Caco-2 (cell line): ENCODE measurements at regions not wholly inside any gene's neighbourhood (a gene's known extent, or its start where the extent isn't known, plus 50 kb on each side); places are given as distances from the start of the nearest gene placed in this dataset.

Experiments
- BruUV-seq: library from RNA; stranded (reverse); fragments of 400-500 nt; replicated peaks from 2 replicates; lab custom pipeline; 2021; lab: Mats Ljungman, UMichigan
- CTCF ChIA-PET: fragments of 300-600 bp; sonication (Branson Sonifier 250); formaldehyde crosslinking; loops from one replicate; lab custom pipeline; 2022; ENCODE audit warnings: antibody characterized with exemption; lab: Charles Lee
- POLR2A ChIA-PET: fragments of 300-600 bp; sonication (Branson Sonifier 250); formaldehyde crosslinking; loops from one replicate; lab custom pipeline; 2022; ENCODE audit warnings: antibody characterized with exemption; lab: Charles Lee
- DNase-seq, 2 experiments: peaks; one replicate each; pipeline versions ENCODE4 v3.0.0 to v3.0.0-alpha.2; 2020 to 2022
- H3K27me3 ChIP-seq: replicated peaks from 2 replicates; pipeline ENCODE4 v1.6.0; 2011; ENCODE audit warnings: low read length; ENCODE audit not compliant: control insufficient read depth, insufficient read depth
- H3K36me3 ChIP-seq: 2 replicates; pipeline ENCODE4 v1.5.1; 2011; ENCODE audit warnings: low read length; ENCODE audit not compliant: control insufficient read depth, insufficient read depth
- H3K4me1 ChIP-seq: fragments of 250-450 bp; sonication (Bioruptor Pico); 2 replicates; pipeline ENCODE4 v1.5.1; 2020; ENCODE audit warnings: mild to moderate bottlenecking
- H3K4me3 ChIP-seq: 2 replicates; pipeline ENCODE4 v1.5.1; 2011; ENCODE audit warnings: low read depth, mild to moderate bottlenecking, control low read depth, low read length
- H3K9me3 ChIP-seq: fragments of 250-450 bp; sonication (Bioruptor Pico); 2 replicates; pipeline ENCODE4 v1.5.1; 2020; ENCODE audit warnings: mild to moderate bottlenecking, moderate library complexity
- H3K27ac Mint-ChIP-seq: one replicate; pipeline ENCODE4 v1.8.0; 2022; ENCODE audit warnings: mixed read lengths; ENCODE audit not compliant: unreplicated experiment
- H3K27me3 Mint-ChIP-seq: one replicate; pipeline ENCODE4 v1.8.0; 2022; ENCODE audit warnings: mixed read lengths; ENCODE audit not compliant: insufficient read depth, unreplicated experiment
- H3K36me3 Mint-ChIP-seq: one replicate; pipeline ENCODE4 v1.8.0; 2022; ENCODE audit warnings: mild to moderate bottlenecking, mixed read lengths; ENCODE audit not compliant: insufficient read depth, unreplicated experiment
- H3K4me1 Mint-ChIP-seq: one replicate; pipeline ENCODE4 v1.8.0; 2022; ENCODE audit warnings: low read depth, mixed read lengths; ENCODE audit not compliant: unreplicated experiment
- H3K4me3 Mint-ChIP-seq: one replicate; pipeline ENCODE4 v1.8.0; 2022; ENCODE audit warnings: mild to moderate bottlenecking, moderate library complexity, mixed read lengths; ENCODE audit not compliant: unreplicated experiment
- H3K9me3 Mint-ChIP-seq: one replicate; pipeline ENCODE4 v1.8.0; 2022; ENCODE audit warnings: mixed read lengths; ENCODE audit not compliant: unreplicated experiment
- CTCF ChIP-seq, 2 experiments: fragments of 200-600 bp in 1 of 2; IDR thresholded peaks; 1 replicate in 1 of 2; 2 replicates in 1 of 2; pipeline versions ENCODE4 v1.5.1 to v1.8.0; 2011 to 2022; ENCODE audit warnings: antibody characterized with exemption in 1 of 2, control low read depth in 1 of 2, inconsistent platforms in 1 of 2, low read depth in 1 of 2, low read length in 1 of 2, mild to moderate bottlenecking in 1 of 2, moderate library complexity in 1 of 2; ENCODE audit not compliant: insufficient read depth in 1 of 2, severe bottlenecking in 1 of 2, unreplicated experiment in 1 of 2
- intact Hi-C: fragments of 100-400 bp; cut with micrococcal nuclease; formaldehyde crosslinking; loops from one replicate; pipeline ENCODE4 v1.10.0; 2022; ENCODE audit not compliant: unreplicated experiment

- no peak overlapping the region for H3K27ac Mint-ChIP-seq
- Histone ChIP-seq H3K27me3 (no peaks in the 10 kb centered on the region), H3K9me3 (no peaks in the 10 kb centered on the region), H3K4me3 (no peak overlapping the region), H3K4me1 (no peaks in the 10 kb centered on the region), H3K36me3 (no peaks in the 10 kb centered on the region)
- DNase-seq = no peak
- H3K9me3 Mint-ChIP-seq = no peaks in the 10 kb centered on the region
- H3K4me1 Mint-ChIP-seq = no peaks in the 10 kb centered on the region
- no TSS peak for BruUV-seq
- ChIA-PET CTCF (no interaction called here), POLR2A (no interaction called here)
- TF ChIP-seq CTCF (IDR thresholded peaks at IDR 0.05; ENCODE audit: insufficient read depth in 1 of 2, low read depth in 1 of 2, low read length in 1 of 2, severe bottlenecking in 1 of 2, unreplicated experiment in 1 of 2) = no peak
- peaks cover 20% of the 10 kb centered on the region for H3K27me3 Mint-ChIP-seq
- intact Hi-C loops = loop anchor here (5.0 kb wide), 1 partner anchor 278 kb away; no protein-coding TSS in a partner anchor
- H3K4me3 Mint-ChIP-seq = no peak overlapping the region
- H3K36me3 Mint-ChIP-seq = no peaks in the 10 kb centered on the region
Observed at GRCh38 chr12:131619736-131620506, 91.0 kb upstream of the SFSWAP start.

- DNase-seq = no peak
- ChIA-PET CTCF (no interaction called here), POLR2A (no interaction called here)
- Histone ChIP-seq H3K4me3 (no peak overlapping the region), H3K9me3 (no peaks in the 10 kb centered on the region), H3K27me3 (no peaks in the 10 kb centered on the region), H3K4me1 (peaks cover 5% of the 10 kb centered on the region), H3K36me3 (no peaks in the 10 kb centered on the region)
- H3K27ac Mint-ChIP-seq = no peak overlapping the region
- H3K4me3 Mint-ChIP-seq = no peak overlapping the region
- H3K36me3 Mint-ChIP-seq = no peaks in the 10 kb centered on the region
- no TSS peak for BruUV-seq
- TF ChIP-seq CTCF (IDR thresholded peaks at IDR 0.05; ENCODE audit: insufficient read depth in 1 of 2, low read depth in 1 of 2, low read length in 1 of 2, severe bottlenecking in 1 of 2, unreplicated experiment in 1 of 2) = no peak
- H3K27me3 Mint-ChIP-seq = peaks cover 17% of the 10 kb centered on the region
- intact Hi-C loops = loop anchor here (5.0 kb wide), 1 partner anchor 278 kb away; no protein-coding TSS in a partner anchor
- peaks cover 4% of the 10 kb centered on the region for H3K4me1 Mint-ChIP-seq
- H3K9me3 Mint-ChIP-seq = no peaks in the 10 kb centered on the region
Observed at GRCh38 chr12:131620520-131620919, 90.4 kb upstream of the SFSWAP start.

GRCh38 chr12:131620946-131621681 is 89.8 kb upstream of the SFSWAP start:
- ChIA-PET POLR2A (no interaction called here), CTCF (interaction anchor here (0.6 kb wide), 1 partner anchor 326 kb away, joined by 3 read pairs; no protein-coding TSS in a partner anchor)
- Mint-ChIP-seq H3K9me3 (no peaks in the 10 kb centered on the region), H3K27me3 (peaks cover 13% of the 10 kb centered on the region), H3K27ac (no peak overlapping the region), H3K4me1 (peaks cover 7% of the 10 kb centered on the region), H3K36me3 (no peaks in the 10 kb centered on the region), H3K4me3 (no peak overlapping the region)
- H3K36me3 ChIP-seq = no peaks in the 10 kb centered on the region
- no peak for TF ChIP-seq CTCF (IDR thresholded peaks at IDR 0.05; ENCODE audit: insufficient read depth in 1 of 2, low read depth in 1 of 2, low read length in 1 of 2, severe bottlenecking in 1 of 2, unreplicated experiment in 1 of 2)
- no peak overlapping the region for H3K4me3 ChIP-seq
- BruUV-seq = no TSS peak
- intact Hi-C loops = loop anchor here (5.0 kb wide), 1 partner anchor 279 kb away; no protein-coding TSS in a partner anchor
- no peaks in the 10 kb centered on the region for H3K9me3 ChIP-seq
- no peak for DNase-seq
- peaks cover 8% of the 10 kb centered on the region for H3K4me1 ChIP-seq
- no peaks in the 10 kb centered on the region for H3K27me3 ChIP-seq
